Liver (tissue), 3 donors: ENCODE measurements at regions not wholly inside any gene's neighbourhood (a gene's known extent, or its start where the extent isn't known, plus 50 kb on each side); places are given as distances from the start of the nearest gene placed in this dataset.

Experiments
- CTCF ChIP-seq: fragments of 150-350 bp; IDR thresholded peaks from 2 replicates; pipeline ENCODE4 v1.5.1; 2017; ENCODE audit warnings: improper control_type of control experiment, low read depth, low read length; ENCODE audit not compliant: missing input control
- EGR1 ChIP-seq, 2 donors: IDR thresholded peaks; 2 replicates each; pipeline ENCODE4 v1.6.1; 2016 to 2018; ENCODE audit warnings: antibody characterized with exemption in 2 of 2, low read depth in 2 of 2
- JUND ChIP-seq, 2 donors: IDR thresholded peaks; 2 replicates each; pipeline ENCODE4 v1.6.1; 2016; ENCODE audit warnings: antibody characterized with exemption in 2 of 2
- SP1 ChIP-seq: IDR thresholded peaks from 2 replicates; pipeline ENCODE4 v1.6.1; 2018; ENCODE audit warnings: antibody characterized with exemption, mild to moderate bottlenecking
- TAF1 ChIP-seq: conservative IDR thresholded peaks from 2 replicates; pipeline ENCODE4 v1.6.1; 2016; ENCODE audit warnings: antibody characterized with exemption, mild to moderate bottlenecking
- YY1 ChIP-seq: IDR thresholded peaks from 2 replicates; pipeline ENCODE4 v1.6.1; 2016; ENCODE audit warnings: antibody characterized with exemption, mild to moderate bottlenecking
- ZBTB33 ChIP-seq: IDR thresholded peaks from 2 replicates; pipeline ENCODE4 v1.6.1; 2016; ENCODE audit warnings: antibody characterized with exemption
- donor health status: healthy.
- donor health status: healthy.

- no peak for TF ChIP-seq JUND (IDR thresholded peaks at IDR 0.05)
- TF ChIP-seq CTCF, result peak; percentile 70
- TF ChIP-seq EGR1 (IDR thresholded peaks at IDR 0.05; ENCODE audit: low read depth in 2 of 2), result no peak
- no peak for TF ChIP-seq SP1
- TF ChIP-seq YY1, result no peak
- TF ChIP-seq ZBTB33, result no peak
- TF ChIP-seq TAF1, result no peak
Measured at GRCh38 chr6:4210629-4211419, 75.4 kb upstream of the ECI2 start.
